ENCODE measurements at regions not wholly inside any gene's neighbourhood (a gene's known extent, or its start where the extent isn't known, plus 50 kb on each side); places are given as distances from the start of the nearest gene placed in this dataset.

- no peak for DNase-seq
These were observed 281.8 kb upstream of the CXCR4 start for GRCh38 chr2:136399667-136400289.

GRCh38 chr2:136395582-136395981 lies 277.6 kb upstream of the CXCR4 start:
- DNase-seq, result no peak

GRCh38 chr2:136394136-136395060 lies 276.4 kb upstream of the CXCR4 start:
- DNase-seq, result no peak

DNA sequence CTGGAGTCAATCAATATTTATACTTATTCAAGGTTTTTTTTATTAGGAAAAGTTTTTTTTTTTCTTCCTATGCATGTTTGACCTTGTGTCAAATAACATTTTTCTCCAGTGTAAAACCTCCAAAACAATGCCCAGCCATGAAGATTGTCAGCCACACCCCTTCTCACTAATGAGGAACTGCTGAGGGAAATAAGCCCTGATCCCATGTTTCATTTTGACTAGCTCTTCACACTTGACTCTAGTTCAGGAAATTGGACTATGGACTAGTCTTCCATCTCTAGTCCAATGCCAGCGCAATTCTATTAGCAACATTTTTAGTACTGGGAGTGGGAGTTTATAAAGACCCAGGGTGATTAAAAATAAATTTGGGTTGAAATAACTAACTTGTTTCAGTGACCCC lies 275.6 kb upstream of the CXCR4 start:
- no peak for DNase-seq

DNA sequence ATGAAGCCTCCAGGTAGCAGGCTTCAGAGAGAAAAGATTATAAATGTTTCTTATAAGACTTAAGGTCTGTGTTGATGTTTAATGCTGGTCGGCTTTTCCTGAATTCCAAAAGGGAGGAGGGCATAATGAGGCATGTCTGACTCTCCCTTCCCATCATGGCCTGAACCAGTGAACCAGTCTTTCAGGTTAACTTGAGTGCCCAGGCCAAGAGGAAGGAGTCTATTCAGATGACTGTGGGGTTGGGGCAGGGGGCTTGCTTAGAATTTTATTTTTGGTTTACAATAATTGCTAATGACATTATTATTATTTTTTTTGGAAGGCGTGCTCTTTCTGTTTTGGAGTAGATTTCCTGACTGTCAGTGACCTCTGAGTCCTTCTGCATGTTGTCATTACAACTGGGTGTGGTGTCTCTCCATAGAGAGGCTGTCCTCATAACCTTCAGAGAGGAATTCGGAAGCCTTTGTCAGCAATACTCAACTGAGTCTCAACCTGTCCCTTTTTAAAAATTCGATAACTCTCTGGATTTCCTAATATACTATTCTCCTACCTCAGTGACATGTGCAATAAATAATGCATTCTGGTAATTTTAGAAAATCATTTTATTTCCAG lies 275.1 kb upstream of the CXCR4 start:
- no peak for DNase-seq

GRCh38 chr2:136389809-136390208 lies 271.9 kb upstream of the CXCR4 start:
- peak in 1 of 5 experiments; percentile 33 for DNase-seq

GRCh38 chr2:136386046-136386445 lies 268.1 kb upstream of the CXCR4 start:
- no peak for DNase-seq

DNA sequence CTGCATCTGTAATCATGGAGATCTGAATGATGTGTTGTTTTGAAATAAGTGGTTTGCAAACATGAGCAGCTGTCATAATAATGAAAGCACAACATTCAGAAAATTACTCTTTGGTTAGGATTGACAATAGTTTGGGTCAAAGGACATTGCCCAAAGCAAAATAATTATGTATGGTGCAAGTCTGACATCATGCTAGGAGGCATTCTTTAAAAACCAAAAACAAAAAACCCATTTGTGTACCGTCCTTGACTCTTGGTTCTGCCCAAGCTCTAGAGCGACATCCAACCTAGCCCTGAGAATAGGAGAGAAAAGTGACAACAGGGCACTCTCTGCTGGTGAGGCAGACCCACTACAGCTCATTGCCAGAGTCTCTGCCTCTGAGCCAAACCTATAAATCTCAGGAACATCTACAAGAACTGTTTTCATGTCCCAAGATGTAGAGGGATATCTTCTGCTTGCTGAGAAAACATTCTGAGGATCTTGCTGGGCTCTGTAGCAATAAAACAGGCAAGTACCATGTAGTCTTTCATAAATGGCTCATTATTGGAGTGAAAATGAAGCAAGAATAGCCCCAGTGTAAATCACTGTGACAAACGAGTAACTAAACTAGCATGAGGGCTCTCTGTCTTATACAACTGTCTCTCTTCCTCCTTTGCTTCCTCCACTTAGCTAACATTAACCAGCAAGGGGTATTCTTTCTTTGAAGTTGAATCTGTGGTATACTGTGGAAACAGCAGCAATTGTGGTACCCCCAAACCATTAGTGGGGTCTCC lies 266.8 kb upstream of the CXCR4 start:
- peak in 3 of 5 experiments; percentile 32 to 85 (median 39) for DNase-seq

DNA sequence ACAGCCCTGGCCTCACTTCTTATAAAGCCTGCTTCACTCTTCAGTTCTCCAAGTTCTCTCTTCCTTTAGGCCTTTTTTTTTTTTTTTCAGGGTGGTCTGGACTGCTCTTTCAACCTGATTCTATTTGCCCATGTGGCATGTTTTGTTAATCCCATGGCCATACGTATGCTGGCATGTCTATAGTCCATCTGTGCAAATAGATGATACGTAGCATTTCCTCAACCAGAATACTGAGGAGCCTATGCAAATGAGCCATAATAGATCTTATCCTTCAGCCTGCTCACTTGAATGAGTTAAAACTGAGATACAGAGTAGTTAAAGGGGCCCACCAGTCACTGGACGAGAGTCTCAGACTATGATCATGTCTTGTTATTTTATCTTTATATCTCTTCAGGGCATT lies 265.2 kb upstream of the CXCR4 start:
- DNase-seq, result peak in 1 of 5 experiments; percentile 78

DNA sequence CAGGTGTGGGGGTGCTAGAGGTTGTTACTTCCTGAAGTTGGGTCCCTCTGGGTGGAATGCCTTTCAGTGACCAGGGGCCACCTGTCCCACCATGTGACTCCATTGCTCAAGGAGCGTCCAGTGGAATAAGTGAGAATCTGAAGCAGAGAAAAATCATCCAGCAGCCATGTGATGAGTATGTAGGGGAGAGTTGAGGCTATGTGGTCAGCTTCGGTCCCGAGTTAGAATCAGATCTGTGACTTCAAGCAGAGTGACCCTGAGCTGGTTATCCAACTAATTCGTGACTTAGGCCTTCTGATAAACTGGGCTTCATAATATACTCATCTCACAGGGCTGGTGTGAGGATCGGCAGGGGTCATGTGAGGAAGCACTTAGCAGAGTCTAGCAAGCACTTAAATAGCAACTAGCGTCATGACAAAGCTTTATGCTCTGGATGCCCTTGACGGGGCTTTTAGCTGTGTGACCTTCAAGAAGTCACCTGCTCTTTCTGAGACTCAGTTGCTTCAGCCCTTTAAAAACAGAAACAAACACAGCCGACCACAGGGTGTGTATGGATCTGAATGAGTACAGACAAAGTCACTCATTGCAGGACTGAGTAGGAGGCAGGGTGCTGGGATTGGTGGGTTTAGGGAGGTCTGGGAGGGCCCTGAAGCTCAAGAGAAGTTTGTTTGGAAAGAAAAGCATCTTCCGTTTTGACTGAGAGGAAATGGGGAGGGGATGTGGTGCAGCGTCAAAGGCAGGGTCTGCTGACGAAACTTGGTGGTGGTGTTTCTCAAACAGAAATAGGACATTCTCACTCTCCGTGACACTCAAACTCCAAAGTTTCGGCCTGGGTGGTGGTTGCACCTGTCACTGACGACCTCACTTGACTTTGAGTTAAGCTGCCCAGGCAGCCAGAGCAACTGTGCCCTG lies 264.0 kb upstream of the CXCR4 start:
- DNase-seq, result peak in 4 of 5 experiments; percentile 35 to 99 (median 76)

DNA sequence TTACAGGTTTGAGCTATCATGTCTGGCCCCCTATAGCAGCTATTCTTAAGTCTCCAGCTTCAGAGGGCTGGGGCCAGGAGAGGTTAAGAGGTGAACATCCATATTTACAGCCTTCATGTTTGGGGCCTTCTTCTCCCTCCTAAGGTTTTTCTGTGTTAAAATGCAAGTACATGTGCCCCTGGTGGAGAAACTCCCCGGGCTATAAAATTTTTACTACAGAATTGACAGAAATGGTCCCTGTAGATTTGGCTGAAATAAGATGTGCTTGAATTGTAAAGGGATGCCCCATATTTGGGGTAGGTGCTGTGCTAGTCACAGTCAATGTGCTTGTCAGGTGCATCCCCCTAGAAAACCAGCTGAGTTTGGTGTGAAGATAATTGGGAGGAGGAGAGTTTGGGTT lies 263.3 kb upstream of the CXCR4 start:
- peak in 1 of 5 experiments; percentile 29 for DNase-seq

GRCh38 chr2:136378712-136379595 lies 261.0 kb upstream of the CXCR4 start:
- DNase-seq, result peak in 4 of 5 experiments; percentile 55 to 90 (median 60)

- DNase-seq, result no peak
These were observed 259.8 kb upstream of the CXCR4 start for GRCh38 chr2:136377423-136378382.

- peak in 1 of 5 experiments; percentile 72 for DNase-seq
These were observed 258.9 kb upstream of the CXCR4 start for GRCh38 chr2:136376798-136377211.

DNA sequence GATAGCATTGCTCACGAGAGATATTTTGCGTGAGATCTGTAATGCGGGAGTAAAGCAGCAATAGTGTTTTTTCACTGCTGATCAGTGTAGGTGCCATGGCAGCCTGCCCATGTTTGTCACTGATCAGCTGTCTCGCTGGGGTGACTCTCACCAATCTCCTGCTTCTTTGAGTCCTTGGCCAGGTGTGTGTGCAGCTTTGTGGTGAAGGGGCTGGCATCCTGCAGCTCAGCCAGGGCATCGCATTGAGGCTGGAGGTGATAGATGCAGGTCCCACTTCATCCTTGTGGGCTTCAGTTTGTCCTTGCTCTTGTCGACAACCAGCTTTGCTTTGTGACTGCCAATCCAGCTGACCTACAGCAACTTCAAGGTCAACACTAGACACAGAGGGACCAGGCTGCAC lies 258.3 kb upstream of the CXCR4 start:
- peak in 1 of 5 experiments; percentile 68 for DNase-seq

- DNase-seq, result peak in 1 of 5 experiments; percentile 91
These were observed 257.3 kb upstream of the CXCR4 start for GRCh38 chr2:136375017-136375901.

DNA sequence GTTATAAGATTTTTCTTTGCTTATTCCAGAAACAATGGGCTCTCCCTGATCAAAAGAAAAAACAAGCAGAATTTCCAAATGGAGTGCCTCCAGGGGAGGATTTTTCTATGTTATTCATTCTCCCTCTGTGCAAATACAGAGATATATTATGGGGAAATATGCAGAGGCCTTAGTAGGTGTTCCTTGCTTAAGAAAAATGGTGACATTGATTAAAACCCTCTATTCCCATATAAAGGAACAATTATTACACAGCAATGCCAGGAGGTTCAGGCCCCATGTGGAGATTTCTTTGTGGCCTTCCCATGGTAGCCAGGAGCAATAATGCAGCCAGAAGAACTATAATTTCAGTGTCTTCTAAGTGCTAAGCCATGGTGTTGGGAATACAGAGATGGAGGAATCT lies 255.9 kb upstream of the CXCR4 start:
- DNase-seq, result no peak

GRCh38 chr2:136373029-136373428 lies 255.1 kb upstream of the CXCR4 start:
- no peak for DNase-seq

Measured in T-helper 2 cell (primary cell).